ENCODE measurements at regions not wholly inside any gene's neighbourhood (a gene's known extent, or its start where the extent isn't known, plus 50 kb on each side); places are given as distances from the start of the nearest gene placed in this dataset.

- no peak for DNase-seq (ENCODE audit: low read depth)
- H3K4me3 ChIP-seq (ENCODE audit: low read depth, low read length), result no peak overlapping the region
- no peak for TF ChIP-seq CTCF (IDR thresholded peaks at IDR 0.05; ENCODE audit: insufficient read depth, low read depth, low read length)
These were observed 110.1 kb upstream of the DIO3 start for GRCh38 chr14:101451166-101451565.

- TF ChIP-seq CTCF (IDR thresholded peaks at IDR 0.05; ENCODE audit: insufficient read depth, low read depth, low read length), result no peak
- no peak overlapping the region for H3K4me3 ChIP-seq (ENCODE audit: low read depth, low read length)
- DNase-seq (ENCODE audit: low read depth), result no peak
These were observed 108.1 kb upstream of the DIO3 start for GRCh38 chr14:101453225-101453624.

- no peak for TF ChIP-seq CTCF (IDR thresholded peaks at IDR 0.05; ENCODE audit: insufficient read depth, low read depth, low read length)
- H3K4me3 ChIP-seq (ENCODE audit: low read depth, low read length), result no peak overlapping the region
- no peak for DNase-seq (ENCODE audit: low read depth)
These were observed 107.1 kb upstream of the DIO3 start for GRCh38 chr14:101454229-101454628.

GRCh38 chr14:101456246-101457175 lies 104.8 kb upstream of the DIO3 start:
- DNase-seq (ENCODE audit: low read depth), result no peak
- H3K4me3 ChIP-seq (ENCODE audit: low read depth, low read length), result no peak overlapping the region
- no peak for TF ChIP-seq CTCF (IDR thresholded peaks at IDR 0.05; ENCODE audit: insufficient read depth, low read depth, low read length)

GRCh38 chr14:101457301-101457935 lies 103.9 kb upstream of the DIO3 start:
- TF ChIP-seq CTCF (IDR thresholded peaks at IDR 0.05; ENCODE audit: insufficient read depth, low read depth, low read length), result no peak
- no peak overlapping the region for H3K4me3 ChIP-seq (ENCODE audit: low read depth, low read length)
- DNase-seq (ENCODE audit: low read depth), result no peak

- no peak for TF ChIP-seq CTCF (IDR thresholded peaks at IDR 0.05; ENCODE audit: insufficient read depth, low read depth, low read length)
- no peak for DNase-seq (ENCODE audit: low read depth)
These were observed 103.2 kb upstream of the DIO3 start for GRCh38 chr14:101457936-101458740.

More at GRCh38 chr14:101457936-101458740, 103.2 kb upstream of the DIO3 start:
- no peak overlapping the region for H3K4me3 ChIP-seq (ENCODE audit: low read depth, low read length)
